ENCODE measurements at regions not wholly inside any gene's neighbourhood (a gene's known extent, or its start where the extent isn't known, plus 50 kb on each side); places are given as distances from the start of the nearest gene placed in this dataset.

- H3K4me3 Mint-ChIP-seq, result no peak overlapping the region
- no peaks in the 10 kb centered on the region; the same call in 1 of the 2 replicates for H3K9me3 Mint-ChIP-seq
- H3K36me3 Mint-ChIP-seq (ENCODE audit: low read depth), result no peaks in the 10 kb centered on the region
Observed at GRCh38 chr2:8421658-8422449, 260.0 kb upstream of the ID2 start.

GRCh38 chr2:8422450-8422800 is 259.4 kb upstream of the ID2 start:
- no peak for DNase-seq
- peaks cover 15% of the 10 kb centered on the region for H3K4me1 Mint-ChIP-seq (ENCODE audit: low read depth)
- peaks cover 12% of the 10 kb centered on the region for H3K27me3 Mint-ChIP-seq (ENCODE audit: insufficient read depth)
- no peaks in the 10 kb centered on the region; the same call in 1 of the 2 replicates for H3K9me3 Mint-ChIP-seq
- no peak overlapping the region for H3K4me3 Mint-ChIP-seq
- H3K27ac Mint-ChIP-seq, result no peak overlapping the region
- no peaks in the 10 kb centered on the region for H3K36me3 Mint-ChIP-seq (ENCODE audit: low read depth)
- TF ChIP-seq CTCF (IDR thresholded peaks at IDR 0.05), result no peak

More at GRCh38 chr2:8421658-8422449, 260.0 kb upstream of the ID2 start:
- peaks cover 12% of the 10 kb centered on the region for H3K27me3 Mint-ChIP-seq (ENCODE audit: insufficient read depth)
- H3K27ac Mint-ChIP-seq, result no peak overlapping the region
- TF ChIP-seq CTCF (IDR thresholded peaks at IDR 0.05), result no peak
- no peak for DNase-seq
- H3K4me1 Mint-ChIP-seq (ENCODE audit: low read depth), result peaks cover 17% of the 10 kb centered on the region

GRCh38 chr2:8424997-8425900 is 256.6 kb upstream of the ID2 start:
- Mint-ChIP-seq H3K36me3 (ENCODE audit: low read depth) (no peaks in the 10 kb centered on the region), H3K27me3 (ENCODE audit: insufficient read depth) (peaks cover 9% of the 10 kb centered on the region), H3K4me3 (no peak overlapping the region), H3K27ac (no peak overlapping the region), H3K9me3 (no peaks in the 10 kb centered on the region; the same call in 1 of the 2 replicates), H3K4me1 (ENCODE audit: low read depth) (no peaks in the 10 kb centered on the region)
- TF ChIP-seq CTCF (IDR thresholded peaks at IDR 0.05), result no peak
- DNase-seq, result no peak

GRCh38 chr2:8426550-8426949 is 255.3 kb upstream of the ID2 start:
- Mint-ChIP-seq H3K27me3 (ENCODE audit: insufficient read depth) (peaks cover 6% of the 10 kb centered on the region), H3K36me3 (ENCODE audit: low read depth) (no peaks in the 10 kb centered on the region), H3K4me3 (no peak overlapping the region), H3K9me3 (no peaks in the 10 kb centered on the region; the same call in 1 of the 2 replicates), H3K27ac (no peak overlapping the region), H3K4me1 (ENCODE audit: low read depth) (no peaks in the 10 kb centered on the region)
- no peak for DNase-seq
- TF ChIP-seq CTCF (IDR thresholded peaks at IDR 0.05), result no peak

GRCh38 chr2:8427211-8427610 is 254.6 kb upstream of the ID2 start:
- Mint-ChIP-seq H3K4me3 (no peak overlapping the region), H3K4me1 (ENCODE audit: low read depth) (no peaks in the 10 kb centered on the region)

More at GRCh38 chr2:8427211-8427610, 254.6 kb upstream of the ID2 start:
- DNase-seq, result no peak
- Mint-ChIP-seq H3K27ac (no peak overlapping the region), H3K27me3 (ENCODE audit: insufficient read depth) (peaks cover under 1% of the 10 kb centered on the region), H3K36me3 (ENCODE audit: low read depth) (no peaks in the 10 kb centered on the region), H3K9me3 (no peaks in the 10 kb centered on the region; the same call in 1 of the 2 replicates)
- no peak for TF ChIP-seq CTCF (IDR thresholded peaks at IDR 0.05)

All from HFFc6 (cell line).